ENCODE measurements at regions not wholly inside any gene's neighbourhood (a gene's known extent, or its start where the extent isn't known, plus 50 kb on each side); places are given as distances from the start of the nearest gene placed in this dataset.
"Not testable (repeated sequence)": the region's sequence is repeated elsewhere in the genome, so short reads cannot be mapped to it uniquely, and the experiment has no call there.

- in situ Hi-C loops (cut with MboI; ENCODE audit: low sequenced_read_pairs), result no loop called here
Observed at GRCh38 chr6:139474145-139475108, 100.0 kb upstream of the CITED2 start.

GRCh38 chr6:139473731-139474130 is 99.3 kb upstream of the CITED2 start:
- in situ Hi-C loops (cut with MboI; ENCODE audit: low sequenced_read_pairs), result no loop called here

GRCh38 chr6:139473231-139473701 is 98.8 kb upstream of the CITED2 start:
- in situ Hi-C loops (cut with MboI; ENCODE audit: low sequenced_read_pairs), result no loop called here

GRCh38 chr6:139472351-139473015 is 98.0 kb upstream of the CITED2 start:
- in situ Hi-C loops (cut with MboI; ENCODE audit: low sequenced_read_pairs), result no loop called here

- in situ Hi-C loops (cut with MboI; ENCODE audit: low sequenced_read_pairs), result no loop called here
Observed at GRCh38 chr6:139470997-139471396, 96.5 kb upstream of the CITED2 start.

GRCh38 chr6:139468178-139468819 is 93.9 kb upstream of the CITED2 start:
- in situ Hi-C loops (cut with MboI; ENCODE audit: low sequenced_read_pairs), result no loop called here

- in situ Hi-C loops (cut with MboI; ENCODE audit: low sequenced_read_pairs), result no loop called here
Observed at GRCh38 chr6:139457476-139457875, 83.0 kb upstream of the CITED2 start.

GRCh38 chr6:139452148-139452876 is 77.9 kb upstream of the CITED2 start:
- in situ Hi-C loops (cut with MboI; ENCODE audit: low sequenced_read_pairs), result no loop called here

- in situ Hi-C loops (cut with MboI; ENCODE audit: low sequenced_read_pairs), result no loop called here
Observed at GRCh38 chr6:139449611-139450000, 75.2 kb upstream of the CITED2 start.

- in situ Hi-C loops (cut with MboI; ENCODE audit: low sequenced_read_pairs), result no loop called here
Observed at GRCh38 chr6:139448998-139449610, 74.7 kb upstream of the CITED2 start.

GRCh38 chr6:139448051-139448649 is 73.7 kb upstream of the CITED2 start:
- in situ Hi-C loops (cut with MboI; ENCODE audit: low sequenced_read_pairs), result no loop called here

GRCh38 chr6:139447656-139447975 is 73.2 kb upstream of the CITED2 start:
- in situ Hi-C loops (cut with MboI; ENCODE audit: low sequenced_read_pairs), result no loop called here

GRCh38 chr6:139446768-139447655 is 72.6 kb upstream of the CITED2 start:
- in situ Hi-C loops (cut with MboI; ENCODE audit: low sequenced_read_pairs), result no loop called here

- in situ Hi-C loops (cut with MboI; ENCODE audit: low sequenced_read_pairs), result no loop called here
Observed at GRCh38 chr6:139446138-139446715, 71.8 kb upstream of the CITED2 start.

GRCh38 chr6:139444273-139444787 is 69.9 kb upstream of the CITED2 start:
- in situ Hi-C loops (cut with MboI; ENCODE audit: low sequenced_read_pairs), result not testable (repeated sequence)

- in situ Hi-C loops (cut with MboI; ENCODE audit: low sequenced_read_pairs), result no loop called here
Observed at GRCh38 chr6:139443231-139444112, 69.0 kb upstream of the CITED2 start.

- in situ Hi-C loops (cut with MboI; ENCODE audit: low sequenced_read_pairs), result no loop called here
Observed at GRCh38 chr6:139442188-139442671, 67.8 kb upstream of the CITED2 start.

Measured in HL-60/S4 treated with retinoic acid at 250 ng/mL for 4 days and 3 days (cell line).